HUES48 (cell line): ENCODE measurements at regions not wholly inside any gene's neighbourhood (a gene's known extent, or its start where the extent isn't known, plus 50 kb on each side); places are given as distances from the start of the nearest gene placed in this dataset.
"Not testable (repeated sequence)": the region's sequence is repeated elsewhere in the genome, so short reads cannot be mapped to it uniquely, and the experiment has no call there.

Experiments used
- H3K27ac ChIP-seq: one replicate; pipeline ENCODE4 v1.7.0; 2013; ENCODE audit warnings: low read depth, low read length, inconsistent platforms
- H3K27me3 ChIP-seq: 2 replicates; pipeline ENCODE4 v1.6.1; 2013; ENCODE audit warnings: mild to moderate bottlenecking, low read length; ENCODE audit not compliant: control insufficient read depth, insufficient read depth
- H3K36me3 ChIP-seq: 2 replicates; pipeline ENCODE4 v1.6.1; 2013; ENCODE audit warnings: low read length; ENCODE audit not compliant: control insufficient read depth, insufficient read depth
- H3K4me1 ChIP-seq: 2 replicates; pipeline ENCODE4 v1.6.1; 2013; ENCODE audit warnings: mild to moderate bottlenecking, low read length; ENCODE audit not compliant: control insufficient read depth, insufficient read depth
- H3K4me3 ChIP-seq: 2 replicates; pipeline ENCODE4 v1.5.1; 2013; ENCODE audit warnings: mild to moderate bottlenecking, low read depth, low read length
- H3K9ac ChIP-seq: 2 replicates; pipeline ENCODE4 v1.6.1; 2013; ENCODE audit warnings: mild to moderate bottlenecking, low read depth, low read length, moderate library complexity
- H3K9me3 ChIP-seq: 2 replicates; pipeline ENCODE4 v1.6.1; 2013; ENCODE audit warnings: low read length; ENCODE audit not compliant: control insufficient read depth, insufficient read depth

DNA sequence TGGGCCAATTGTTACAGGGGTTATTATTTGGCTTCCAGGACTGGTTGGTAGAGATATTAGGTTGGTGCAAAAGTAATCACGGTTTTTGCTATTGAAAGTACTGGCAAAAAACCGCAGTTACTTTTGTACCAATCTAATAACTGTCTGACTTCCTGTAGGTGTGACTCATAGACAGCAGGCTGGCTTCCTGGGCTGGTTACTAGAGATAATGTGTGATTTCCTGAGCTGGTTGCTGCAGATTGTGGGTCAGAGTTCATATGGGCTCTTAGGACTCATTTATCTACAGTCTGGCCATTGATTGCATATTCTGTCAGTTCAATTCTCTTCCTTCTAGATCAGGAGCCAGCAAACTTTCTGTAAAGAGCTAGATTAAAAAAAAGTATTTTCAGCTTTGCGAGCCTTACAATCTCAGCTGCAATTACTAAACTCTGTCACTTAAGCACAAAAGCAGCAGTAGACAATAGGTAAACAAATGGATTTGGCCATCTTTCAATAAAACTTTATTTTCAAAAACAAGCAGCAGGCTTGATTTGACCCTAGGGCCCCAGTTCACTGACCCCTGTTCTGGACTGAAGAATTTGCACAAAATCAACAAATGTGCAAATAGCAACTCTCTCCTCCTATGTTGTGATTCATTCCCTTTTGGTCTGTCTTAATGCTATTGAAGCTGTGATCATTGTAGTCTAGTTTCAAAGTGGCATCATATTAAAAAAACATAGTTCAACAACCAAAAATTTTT lies 50.8 kb upstream of the BOD1L1 start:
- Histone ChIP-seq H3K27ac (no peak overlapping the region), H3K4me3 (no peak overlapping the region), H3K9ac (no peak overlapping the region), H3K4me1 (no peaks in the 10 kb centered on the region), H3K36me3 (no peaks in the 10 kb centered on the region), H3K9me3 (no peaks in the 10 kb centered on the region), H3K27me3 (no peaks in the 10 kb centered on the region)

DNA sequence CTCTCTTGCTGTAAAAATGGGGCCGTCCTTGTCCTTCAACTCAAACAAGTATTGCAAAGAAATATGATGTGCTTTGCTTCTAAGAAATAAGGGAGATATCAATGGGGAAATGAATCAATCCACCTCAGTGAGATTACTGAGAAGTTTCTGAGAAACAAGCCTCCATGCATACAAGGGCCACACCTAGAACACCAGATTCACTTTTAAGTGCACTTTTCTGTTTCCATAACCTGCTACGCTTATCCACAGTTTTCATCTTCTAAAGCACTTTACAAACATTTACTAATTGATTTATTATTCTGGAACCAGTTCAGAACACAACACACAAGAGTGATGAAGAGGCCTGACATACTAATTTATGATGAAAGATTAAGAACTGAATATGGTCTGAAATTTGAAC lies 54.0 kb upstream of the BOD1L1 start:
- Histone ChIP-seq H3K36me3 (no peaks in the 10 kb centered on the region), H3K4me1 (no peaks in the 10 kb centered on the region), H3K9me3 (no peaks in the 10 kb centered on the region), H3K27ac (no peak overlapping the region), H3K9ac (no peak overlapping the region), H3K27me3 (no peaks in the 10 kb centered on the region), H3K4me3 (no peak overlapping the region)

DNA sequence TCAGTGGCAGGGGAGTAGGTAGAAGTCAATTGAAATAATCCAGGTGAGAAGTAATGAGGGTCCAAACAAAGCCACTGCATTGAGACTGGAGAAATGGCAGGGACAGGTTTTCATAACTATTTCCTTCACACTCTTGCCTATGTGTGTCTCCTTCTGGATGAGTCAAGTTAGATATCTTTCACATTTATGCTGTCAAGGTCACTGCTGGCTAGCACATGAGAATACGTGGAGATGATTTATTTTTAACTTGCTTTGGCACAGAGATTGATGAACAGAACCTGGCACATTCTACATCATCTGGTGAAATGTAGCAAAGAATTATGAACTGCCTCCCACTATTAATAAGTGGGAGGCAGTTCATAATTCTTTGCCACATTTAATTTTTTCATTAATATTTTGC lies 66.7 kb upstream of the BOD1L1 start:
- no peaks in the 10 kb centered on the region for H3K4me1 ChIP-seq
- H3K36me3 ChIP-seq, result no peaks in the 10 kb centered on the region
- H3K9ac ChIP-seq, result no peak overlapping the region
- no peak overlapping the region for H3K27ac ChIP-seq
- no peak overlapping the region for H3K4me3 ChIP-seq
- no peaks in the 10 kb centered on the region for H3K27me3 ChIP-seq
- H3K9me3 ChIP-seq, result peaks cover 5% of the 10 kb centered on the region; the same call in 1 of the 2 replicates

DNA sequence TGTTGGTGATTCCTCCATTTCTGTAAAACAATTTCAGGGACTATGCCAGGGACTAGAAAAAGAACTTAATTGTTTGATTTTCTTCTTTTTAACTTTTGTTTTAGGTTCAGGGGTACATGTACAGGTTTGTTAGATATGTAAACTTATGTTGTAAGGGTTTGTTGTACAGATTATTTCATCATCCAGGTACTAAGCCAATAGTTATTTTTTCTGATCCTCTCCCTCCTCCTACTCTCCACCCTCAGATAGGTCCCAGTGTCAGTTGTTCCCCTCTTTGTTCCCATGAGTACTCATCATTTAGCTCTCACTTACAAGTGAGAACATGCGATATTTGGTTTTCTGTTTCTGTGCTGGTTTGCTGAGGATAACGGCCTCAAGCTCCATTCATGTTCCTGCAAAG lies 70.8 kb upstream of the BOD1L1 start:
- Histone ChIP-seq H3K4me1 (no peaks in the 10 kb centered on the region), H3K9ac (no peak overlapping the region), H3K9me3 (no peaks in the 10 kb centered on the region), H3K27ac (no peak overlapping the region), H3K4me3 (no peak overlapping the region), H3K36me3 (no peaks in the 10 kb centered on the region), H3K27me3 (no peaks in the 10 kb centered on the region)

DNA sequence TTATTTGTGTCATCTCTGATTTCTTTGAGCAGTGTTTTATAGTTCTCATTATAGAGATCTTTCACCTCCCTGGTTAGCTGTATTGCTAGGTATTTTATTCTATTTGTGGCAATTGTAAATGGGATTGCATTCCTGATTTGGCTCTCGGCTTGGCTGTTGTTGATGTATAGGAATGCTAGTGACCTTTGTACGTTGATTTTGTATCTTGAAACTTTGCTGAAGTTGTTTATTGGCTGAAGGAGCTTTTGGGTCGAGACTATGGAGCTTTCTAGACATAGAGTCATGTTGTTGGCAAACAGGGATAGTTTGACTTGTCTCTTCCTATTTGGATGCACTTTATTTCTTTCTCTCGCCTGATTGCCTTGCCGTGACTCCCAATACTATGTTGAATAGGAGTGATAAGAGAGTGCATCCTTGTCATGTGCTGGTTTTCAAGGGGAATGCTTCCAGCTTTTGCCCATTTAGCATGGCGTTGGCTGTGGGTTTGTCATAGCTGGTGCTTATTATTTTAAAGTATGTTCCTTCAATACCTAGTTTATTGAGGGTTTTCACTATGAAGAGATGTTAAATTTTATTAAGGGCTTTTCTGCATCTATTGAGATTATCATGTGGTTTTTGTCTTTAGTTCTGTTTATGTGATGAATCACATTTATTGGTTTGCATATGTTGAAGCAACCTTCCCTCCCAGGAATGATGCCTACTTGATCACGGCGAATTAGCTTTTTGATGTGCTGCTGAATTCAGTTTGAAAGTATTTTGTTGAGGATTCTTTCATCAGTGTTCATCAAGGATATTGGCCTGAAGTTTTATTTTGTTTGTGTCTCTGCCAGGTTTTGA lies 72.7 kb upstream of the BOD1L1 start:
- Histone ChIP-seq H3K4me3 (no peak overlapping the region), H3K9me3 (no peaks in the 10 kb centered on the region), H3K4me1 (no peaks in the 10 kb centered on the region), H3K27ac (no peak overlapping the region), H3K9ac (no peak overlapping the region), H3K36me3 (no peaks in the 10 kb centered on the region), H3K27me3 (no peaks in the 10 kb centered on the region)

DNA sequence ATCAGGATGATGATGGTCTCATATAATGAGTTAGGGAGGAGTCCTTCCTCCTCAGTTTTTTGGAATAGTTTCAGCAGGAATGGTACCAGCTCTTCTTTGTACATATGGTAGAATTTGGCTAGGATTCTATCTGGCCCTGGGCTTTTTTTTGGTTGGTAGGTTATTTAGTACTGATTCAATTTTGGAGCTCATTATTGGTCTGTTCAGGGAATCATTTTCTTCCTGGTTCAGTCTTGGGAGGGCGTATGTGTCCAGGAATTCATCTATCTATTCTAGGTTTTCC lies 73.3 kb upstream of the BOD1L1 start:
- H3K9ac ChIP-seq, H3K4me1 ChIP-seq, H3K27me3 ChIP-seq, H3K27ac ChIP-seq, H3K4me3 ChIP-seq, H3K9me3 ChIP-seq, H3K36me3 ChIP-seq: not testable (repeated sequence)

DNA sequence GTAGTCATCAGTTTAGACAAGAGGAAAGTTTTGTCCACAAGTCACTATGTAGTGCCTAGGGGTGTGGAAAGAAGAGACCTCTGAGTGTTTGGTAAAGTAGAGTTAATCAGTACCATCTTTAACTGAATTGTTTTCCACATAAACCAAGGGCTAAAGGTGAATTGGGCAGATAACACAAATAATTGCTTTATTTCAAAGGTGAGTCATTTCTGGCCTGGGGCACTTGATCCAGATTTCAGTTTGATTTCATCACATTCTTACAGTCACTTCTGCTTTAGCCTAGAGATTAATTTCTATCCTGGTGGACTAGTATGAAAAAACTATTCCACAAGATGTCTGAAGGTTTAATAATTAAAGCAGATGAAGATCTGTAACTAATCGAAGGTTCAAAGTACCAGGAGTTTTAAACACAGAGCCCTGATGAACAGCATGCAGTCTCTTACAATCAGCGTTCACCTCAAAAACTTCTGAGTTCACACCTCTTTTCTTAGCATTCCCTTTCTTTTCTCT lies 74.5 kb upstream of the BOD1L1 start:
- H3K27ac ChIP-seq, result no peak overlapping the region
- no peak overlapping the region for H3K9ac ChIP-seq
- H3K4me1 ChIP-seq, result no peaks in the 10 kb centered on the region
- no peaks in the 10 kb centered on the region for H3K27me3 ChIP-seq
- H3K9me3 ChIP-seq, result no peaks in the 10 kb centered on the region
- no peaks in the 10 kb centered on the region for H3K36me3 ChIP-seq
- no peak overlapping the region for H3K4me3 ChIP-seq

DNA sequence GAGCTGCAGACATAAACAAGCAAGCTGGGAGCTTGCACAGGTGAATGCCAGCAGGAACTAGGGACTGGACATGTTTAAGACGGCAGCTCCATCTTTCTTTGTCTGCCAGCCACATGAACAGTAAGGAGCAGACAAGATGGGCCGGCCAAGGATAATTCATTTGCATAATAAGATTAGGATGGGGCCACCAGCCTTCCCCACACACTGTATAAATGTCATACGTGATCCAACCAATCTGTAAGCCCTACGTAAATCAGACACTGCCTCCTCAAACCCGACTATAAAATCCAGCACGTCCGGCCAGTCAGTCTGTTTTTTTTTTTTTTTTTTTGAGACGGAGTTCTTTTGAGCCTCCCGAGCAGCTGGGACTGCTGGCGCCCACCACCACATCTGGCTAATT lies 75.6 kb upstream of the BOD1L1 start:
- Histone ChIP-seq H3K27ac (no peak overlapping the region), H3K4me1 (no peaks in the 10 kb centered on the region), H3K4me3 (no peak overlapping the region), H3K27me3 (no peaks in the 10 kb centered on the region), H3K36me3 (no peaks in the 10 kb centered on the region), H3K9ac (no peak overlapping the region), H3K9me3 (no peaks in the 10 kb centered on the region)

DNA sequence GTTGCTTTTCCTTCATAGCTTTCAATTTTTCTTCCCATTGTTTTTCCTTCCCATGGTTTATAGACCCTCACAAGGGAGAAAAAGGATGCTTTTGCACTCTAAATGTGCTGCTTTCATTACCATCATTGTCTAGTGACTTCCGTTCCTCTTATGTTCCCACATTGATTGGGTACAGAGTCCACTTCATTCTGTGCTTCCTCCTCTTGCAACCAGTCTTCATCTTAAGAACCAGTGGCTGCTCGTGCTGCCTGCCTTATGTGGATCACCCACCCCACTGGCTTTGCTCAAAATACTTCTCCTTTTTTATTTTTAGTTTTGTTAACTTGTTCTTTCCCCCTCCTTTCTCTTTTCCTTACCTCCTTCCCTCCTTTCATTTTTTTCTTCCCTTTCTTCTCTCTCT lies 76.5 kb upstream of the BOD1L1 start:
- H3K9ac ChIP-seq, result no peak overlapping the region
- H3K36me3 ChIP-seq, result no peaks in the 10 kb centered on the region
- no peaks in the 10 kb centered on the region for H3K9me3 ChIP-seq
- H3K27ac ChIP-seq, result no peak overlapping the region
- no peaks in the 10 kb centered on the region for H3K4me1 ChIP-seq
- H3K27me3 ChIP-seq, result no peaks in the 10 kb centered on the region
- no peak overlapping the region for H3K4me3 ChIP-seq

DNA sequence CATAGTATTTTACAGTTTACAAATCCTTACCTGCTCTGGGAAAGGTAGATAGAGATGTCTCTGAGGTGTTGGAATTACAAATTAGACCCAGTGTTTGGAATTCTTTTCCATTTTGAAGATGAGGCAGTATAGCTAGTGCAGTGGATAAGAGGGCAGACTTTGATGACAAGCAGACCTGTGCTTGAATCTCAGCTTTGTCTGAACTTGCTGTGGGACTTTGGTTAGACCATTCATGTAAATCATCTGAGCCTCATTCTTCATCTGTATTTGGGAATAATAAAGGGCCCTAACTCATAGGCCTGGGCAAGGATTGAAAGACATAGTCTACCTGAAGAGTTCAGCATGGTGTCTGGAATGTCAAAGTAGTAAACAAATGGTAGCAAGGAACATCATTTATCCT lies 77.2 kb upstream of the BOD1L1 start:
- Histone ChIP-seq H3K27me3 (no peaks in the 10 kb centered on the region), H3K36me3 (no peaks in the 10 kb centered on the region), H3K9ac (no peak overlapping the region), H3K4me1 (no peaks in the 10 kb centered on the region), H3K27ac (no peak overlapping the region), H3K4me3 (no peak overlapping the region), H3K9me3 (no peaks in the 10 kb centered on the region)

DNA sequence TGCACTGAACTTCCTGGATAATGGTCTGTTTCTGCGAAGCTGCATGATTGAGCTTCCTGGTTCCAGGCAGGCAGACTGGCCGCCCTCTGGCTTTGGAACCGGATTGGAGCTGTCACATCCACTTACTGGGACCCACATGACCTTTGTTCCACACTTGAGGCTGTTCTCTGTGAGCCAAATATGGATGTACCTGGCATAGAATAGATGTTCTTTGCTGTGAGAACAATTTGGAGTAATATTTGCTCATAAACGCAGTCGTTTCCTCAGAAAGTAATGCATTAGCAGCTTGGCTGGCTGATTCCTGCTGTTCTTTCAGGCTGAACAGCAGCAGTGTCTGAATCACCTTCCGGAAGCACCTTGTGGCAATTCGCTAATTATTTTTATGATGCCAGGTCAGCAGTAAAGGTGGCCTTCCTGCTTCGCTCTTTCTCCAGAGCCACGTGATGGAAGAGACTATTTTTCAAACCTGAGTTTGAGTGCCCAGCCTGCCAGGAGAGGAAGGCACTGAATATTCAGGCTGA lies 78.1 kb upstream of the BOD1L1 start:
- Histone ChIP-seq H3K4me3 (no peak overlapping the region), H3K4me1 (no peaks in the 10 kb centered on the region), H3K36me3 (no peaks in the 10 kb centered on the region), H3K27ac (no peak overlapping the region), H3K27me3 (no peaks in the 10 kb centered on the region), H3K9me3 (no peaks in the 10 kb centered on the region), H3K9ac (no peak overlapping the region)
